B cell (primary cell): ENCODE measurements at regions not wholly inside any gene's neighbourhood (a gene's known extent, or its start where the extent isn't known, plus 50 kb on each side); places are given as distances from the start of the nearest gene placed in this dataset.

Experiments
- ATAC-seq: fragments of 200-7000 bp; cut with Tn5 transposase; one replicate; pipeline ENCODE4 v1.10.0; 2021; ENCODE audit warnings: low read depth, mild to moderate bottlenecking, moderate number of reproducible peaks, moderate library complexity
- CTCF ChIA-PET: fragments of 350-600 bp; sonication (Branson Sonifier 250); formaldehyde crosslinking; loops from one replicate; lab custom pipeline; 2021; ENCODE audit warnings: antibody characterized with exemption, inconsistent platforms; lab: Charles Lee
- POLR2A ChIA-PET: fragments of 350-600 bp; sonication (Branson Sonifier 250); formaldehyde crosslinking; loops from one replicate; lab custom pipeline; 2021; ENCODE audit warnings: antibody characterized with exemption; lab: Charles Lee
- DNase-seq: peaks from one replicate; pipeline ENCODE4 v3.0.0; 2013
- H2AFZ ChIP-seq: 2 replicates; pipeline ENCODE4 v1.6.1; 2012; ENCODE audit warnings: mild to moderate bottlenecking, low read depth, low read length; ENCODE audit not compliant: insufficient read depth, poor library complexity, severe bottlenecking
- H3K27ac ChIP-seq, 2 donors: 1 replicate in 1 of 2; 2 replicates in 1 of 2; pipeline ENCODE4 v1.5.1; 2012 to 2013; ENCODE audit warnings: low read length in 2 of 2, mild to moderate bottlenecking in 2 of 2, moderate library complexity in 1 of 2
- H3K27me3 ChIP-seq, 4 experiments: fragments of 200-600 bp in 1 of 4; sonication (generic) in 1 of 4; replicated peaks in 1 of 4; 1 replicate in 2 of 4; 2 replicates in 2 of 4; pipeline versions ENCODE4 v1.6.1 to v1.7.0; 2013 to 2016; ENCODE audit warnings: low read length in 3 of 4, mild to moderate bottlenecking in 2 of 4, mixed read lengths in 1 of 4, moderate library complexity in 1 of 4; ENCODE audit not compliant: insufficient read depth in 4 of 4, control insufficient read depth in 3 of 4; ENCODE audit errors: control extremely low read depth in 1 of 4
- H3K36me3 ChIP-seq, 2 experiments: replicated peaks in 1 of 2; 1 replicate in 1 of 2; 2 replicates in 1 of 2; pipeline versions ENCODE4 v1.6.1 to v1.7.1; 2013; ENCODE audit warnings: low read length in 1 of 2; ENCODE audit not compliant: insufficient read depth in 2 of 2, control insufficient read depth in 1 of 2; ENCODE audit errors: control extremely low read depth in 1 of 2, extremely low read depth in 1 of 2
- H3K4me1 ChIP-seq, 2 donors: fragments of 200-600 bp in 1 of 2; sonication (generic) in 1 of 2; 1 replicate in 1 of 2; 2 replicates in 1 of 2; pipeline versions ENCODE4 v1.5.1 to v1.6.1; 2013 to 2017; ENCODE audit warnings: low read length in 2 of 2; ENCODE audit not compliant: control insufficient read depth in 2 of 2, insufficient read depth in 2 of 2
- H3K4me2 ChIP-seq: replicated peaks from 2 replicates; pipeline ENCODE3; 2012; ENCODE audit warnings: mild to moderate bottlenecking, low read depth, low read length; ENCODE audit not compliant: poor library complexity, severe bottlenecking
- H3K4me3 ChIP-seq, 5 experiments: fragments of 200-600 bp in 1 of 5; sonication (generic) in 1 of 5; 1 replicate in 3 of 5; 2 replicates in 2 of 5; pipeline versions ENCODE4 v1.5.1 to v1.7.0; 2011 to 2016; ENCODE audit warnings: low read length in 4 of 5, mild to moderate bottlenecking in 4 of 5, low read depth in 2 of 5, control low read depth in 1 of 5, moderate library complexity in 1 of 5; ENCODE audit not compliant: insufficient read depth in 1 of 5; ENCODE audit errors: control extremely low read depth in 1 of 5, extremely low read depth in 1 of 5
- H3K79me2 ChIP-seq: fragments of 200-600 bp; sonication (generic); one replicate; pipeline ENCODE4 v1.6.0; 2016; ENCODE audit warnings: low read length; ENCODE audit not compliant: control insufficient read depth, insufficient read depth
- H3K9ac ChIP-seq: fragments of 200-600 bp; sonication (generic); 2 replicates; pipeline ENCODE4 v1.6.1; 2017; ENCODE audit warnings: mild to moderate bottlenecking, low read length, moderate library complexity
- H3K9me3 ChIP-seq, 3 donors: one replicate each; pipeline versions ENCODE4 v1.6.1 to v1.7.1; 2013; ENCODE audit warnings: low read length in 2 of 3; ENCODE audit not compliant: control insufficient read depth in 2 of 3, insufficient read depth in 1 of 3; ENCODE audit errors: control extremely low read depth in 1 of 3
- H4K20me1 ChIP-seq: 2 replicates; pipeline ENCODE4 v1.6.0; 2012; ENCODE audit warnings: mild to moderate bottlenecking, low read length; ENCODE audit not compliant: insufficient read depth, control insufficient read depth, poor library complexity, severe bottlenecking
- H3K27ac Mint-ChIP-seq: one replicate; pipeline ENCODE4 v1.8.0; 2021; ENCODE audit warnings: mixed read lengths
- H3K27me3 Mint-ChIP-seq: one replicate; pipeline ENCODE4 v1.8.0; 2021; ENCODE audit warnings: mixed read lengths
- H3K4me1 Mint-ChIP-seq: one replicate; pipeline ENCODE4 v1.8.0; 2021; ENCODE audit warnings: mixed read lengths
- H3K4me3 Mint-ChIP-seq: one replicate; pipeline ENCODE4 v1.8.0; 2021; ENCODE audit warnings: mixed read lengths
- H3K9me3 Mint-ChIP-seq: one replicate; pipeline ENCODE4 v1.8.0; 2022; ENCODE audit warnings: mixed read lengths; ENCODE audit not compliant: insufficient read depth
- EZH2 ChIP-seq: IDR thresholded peaks from 2 replicates; pipeline ENCODE4 v1.6.1; 2012; ENCODE audit warnings: borderline replicate concordance, low read depth, mild to moderate bottlenecking, moderate library complexity, low read length; ENCODE audit not compliant: insufficient read depth, poor library complexity, severe bottlenecking
- WGBS: methylation state at CpG from one replicate; pipeline ENCODE4 v1.1.5; 2013; ENCODE audit warnings: missing lambda C conversion rate; ENCODE audit not compliant: insufficient coverage; 5-methylcytosine and 5-hydroxymethylcytosine counted together
- intact Hi-C: fragments of 100-400 bp; cut with micrococcal nuclease; formaldehyde crosslinking; loops from one replicate; pipeline ENCODE4 v1.10.0; 2022
- TF ChIP-seq, protein P1 (sequence below): fragments of 200-600 bp; IDR thresholded peaks from one replicate; pipeline ENCODE4 v1.8.0; 2022; ENCODE audit warnings: antibody characterized with exemption, mild to moderate bottlenecking

GRCh38 chr3:110773413-110773954, 298.1 kb upstream of the NECTIN3 start:
- no peaks in the 10 kb centered on the region for H3K4me1 ChIP-seq
- DNase-seq (no peak), ATAC-seq (no peak)
- 86% methylated on average over 5 of the region's 9 CpGs for whole genome bisulfite sequencing
- H3K9me3 ChIP-seq, result peaks cover 0 to 2% (median 0%) of the 10 kb centered on the region in 3 donors
- intact Hi-C loops, result no loop called here
- no peak overlapping the region for H3K27ac ChIP-seq
- ChIA-PET POLR2A (no interaction called here), CTCF (no interaction called here)
- H3K79me2 ChIP-seq, result no peaks in the 10 kb centered on the region
- no peaks in the 10 kb centered on the region for H3K4me1 Mint-ChIP-seq
- no peak overlapping the region for H3K4me2 ChIP-seq
- TF ChIP-seq EZH2, result no peak
- TF ChIP-seq, protein P1, sequence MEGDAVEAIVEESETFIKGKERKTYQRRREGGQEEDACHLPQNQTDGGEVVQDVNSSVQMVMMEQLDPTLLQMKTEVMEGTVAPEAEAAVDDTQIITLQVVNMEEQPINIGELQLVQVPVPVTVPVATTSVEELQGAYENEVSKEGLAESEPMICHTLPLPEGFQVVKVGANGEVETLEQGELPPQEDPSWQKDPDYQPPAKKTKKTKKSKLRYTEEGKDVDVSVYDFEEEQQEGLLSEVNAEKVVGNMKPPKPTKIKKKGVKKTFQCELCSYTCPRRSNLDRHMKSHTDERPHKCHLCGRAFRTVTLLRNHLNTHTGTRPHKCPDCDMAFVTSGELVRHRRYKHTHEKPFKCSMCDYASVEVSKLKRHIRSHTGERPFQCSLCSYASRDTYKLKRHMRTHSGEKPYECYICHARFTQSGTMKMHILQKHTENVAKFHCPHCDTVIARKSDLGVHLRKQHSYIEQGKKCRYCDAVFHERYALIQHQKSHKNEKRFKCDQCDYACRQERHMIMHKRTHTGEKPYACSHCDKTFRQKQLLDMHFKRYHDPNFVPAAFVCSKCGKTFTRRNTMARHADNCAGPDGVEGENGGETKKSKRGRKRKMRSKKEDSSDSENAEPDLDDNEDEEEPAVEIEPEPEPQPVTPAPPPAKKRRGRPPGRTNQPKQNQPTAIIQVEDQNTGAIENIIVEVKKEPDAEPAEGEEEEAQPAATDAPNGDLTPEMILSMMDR, result no peak
- H3K27me3 ChIP-seq, result no peaks in the 10 kb centered on the region
- no peaks in the 10 kb centered on the region for H3K36me3 ChIP-seq
- H3K4me3 ChIP-seq, result no peak overlapping the region
- H3K27me3 Mint-ChIP-seq, result no peaks in the 10 kb centered on the region
- H2AFZ ChIP-seq, result no peak overlapping the region
- no peak overlapping the region for H3K4me3 Mint-ChIP-seq
- H3K9ac ChIP-seq, result no peak overlapping the region
- H3K27ac Mint-ChIP-seq, result no peak overlapping the region
- H3K9me3 Mint-ChIP-seq, result no peaks in the 10 kb centered on the region
- no peaks in the 10 kb centered on the region for H4K20me1 ChIP-seq

- Histone ChIP-seq H3K9ac (no peak overlapping the region), H3K4me2 (no peak overlapping the region), H3K79me2 (no peaks in the 10 kb centered on the region), H3K9me3 (peaks cover 0 to 2% (median 0%) of the 10 kb centered on the region in 3 donors), H3K4me1 (no peaks in the 10 kb centered on the region), H4K20me1 (no peaks in the 10 kb centered on the region), H3K36me3 (no peaks in the 10 kb centered on the region), H3K27me3 (no peaks in the 10 kb centered on the region), H2AFZ (no peak overlapping the region), H3K4me3 (no peak overlapping the region), H3K27ac (no peak overlapping the region)
- ATAC-seq, result no peak
- no peak for DNase-seq
- Mint-ChIP-seq H3K4me1 (no peaks in the 10 kb centered on the region), H3K4me3 (no peak overlapping the region), H3K9me3 (no peaks in the 10 kb centered on the region), H3K27me3 (no peaks in the 10 kb centered on the region), H3K27ac (no peak overlapping the region)
- intact Hi-C loops, result no loop called here
- TF ChIP-seq, protein P1, result no peak
- no CpG with 5 or more reads among the region's 7 CpGs for WGBS
- ChIA-PET CTCF (no interaction called here), POLR2A (no interaction called here)
Measured at GRCh38 chr3:110774496-110775265, 296.9 kb upstream of the NECTIN3 start.
